ENCODE measurements at regions not wholly inside any gene's neighbourhood (a gene's known extent, or its start where the extent isn't known, plus 50 kb on each side); places are given as distances from the start of the nearest gene placed in this dataset.

- Histone ChIP-seq H3K79me2 (ENCODE audit: insufficient read depth, low read length) (no peaks in the 10 kb centered on the region), H4K20me1 (ENCODE audit: insufficient read depth) (no peaks in the 10 kb centered on the region), H3K9me3 (ENCODE audit: control insufficient read depth in 1 of 2, insufficient read depth in 1 of 2, low read depth in 1 of 2, low read length in 2 of 2) (no peaks in the 10 kb centered on the region), H3K4me2 (ENCODE audit: low read length) (no peak overlapping the region), H3K36me3 (ENCODE audit: control insufficient read depth in 1 of 2, insufficient read depth in 2 of 2, low read length in 2 of 2) (no peaks in the 10 kb centered on the region), H2AFZ (ENCODE audit: low read depth, low read length, poor library complexity, severe bottlenecking) (no peak overlapping the region), H3K27ac (ENCODE audit: low read depth, low read length) (no peak overlapping the region), H3K27me3 (ENCODE audit: insufficient read depth, low read length) (no peaks in the 10 kb centered on the region), H3K4me3 (replicated peaks in 1 of 2; ENCODE audit: low read depth in 1 of 2, low read length in 2 of 2) (no peak overlapping the region), H3K9ac (ENCODE audit: low read length) (no peak overlapping the region), H3K9me2 (ENCODE audit: insufficient read depth) (no peaks in the 10 kb centered on the region), H3K4me1 (ENCODE audit: control insufficient read depth in 1 of 2, insufficient read depth in 2 of 2, low read length in 2 of 2) (no peaks in the 10 kb centered on the region)
- intact Hi-C loops (cut with micrococcal nuclease), result no loop called here
- TF ChIP-seq RAD21 (IDR thresholded peaks at IDR 0.05; ENCODE audit: low read depth), result no peak
- no peak for TF ChIP-seq EZH2 (IDR thresholded peaks at IDR 0.05)
- no peak for TF ChIP-seq REST (IDR thresholded peaks at IDR 0.05; ENCODE audit: low read depth)
- TF ChIP-seq CTCF (IDR thresholded peaks at IDR 0.05 in 2 of 3, conservative IDR thresholded peaks at IDR 0.05 in 1 of 3; ENCODE audit: borderline replicate concordance in 1 of 3, insufficient read depth in 1 of 3, low read depth in 2 of 3, low read length in 2 of 3), result no peak
- no peak for TF ChIP-seq EGR1 (IDR thresholded peaks at IDR 0.05; ENCODE audit: low read depth)
- TF ChIP-seq SRF (IDR thresholded peaks at IDR 0.05; ENCODE audit: low read depth), result no peak
- no peak for TF ChIP-seq POLR2AphosphoS5 (IDR thresholded peaks at IDR 0.05; ENCODE audit: low read depth, low read length)
- TF ChIP-seq CEBPB (IDR thresholded peaks at IDR 0.05; ENCODE audit: low read depth), result no peak
- TF ChIP-seq SIN3A (IDR thresholded peaks at IDR 0.05; ENCODE audit: low read depth), result no peak
- TF ChIP-seq FOSL1 (IDR thresholded peaks at IDR 0.05; ENCODE audit: low read depth), result no peak
- no peak for TF ChIP-seq SP1 (IDR thresholded peaks at IDR 0.05; ENCODE audit: low read depth)
- no peak for TF ChIP-seq YY1 (IDR thresholded peaks at IDR 0.05; ENCODE audit: extremely low read depth, insufficient replicate concordance, low read depth, low read length)
- no peak for TF ChIP-seq JUND (IDR thresholded peaks at IDR 0.05)
- no peak for TF ChIP-seq ATF3 (IDR thresholded peaks at IDR 0.05)
- TF ChIP-seq EZH2phosphoT487 (IDR thresholded peaks at IDR 0.05; ENCODE audit: borderline replicate concordance), result no peak
- TF ChIP-seq TCF7L2 (IDR thresholded peaks at IDR 0.05; ENCODE audit: borderline replicate concordance, extremely low read depth, insufficient read depth, insufficient read length), result no peak
- RAD21 ChIA-PET (ENCODE audit: low non-redundant PET in 1 of 2, low total read pairs in 2 of 2, uncharacterized antibody in 2 of 2, unreplicated experiment in 2 of 2), result no interaction called here
- ATAC-seq, result no peak
- POLR2A ChIA-PET, result interaction anchor here (1.8 kb wide), 1 partner anchor 12 kb away, joined by 3 read pairs; no protein-coding TSS in a partner anchor
- BruUV-seq (replicated peaks), result no TSS peak
- no peak for DNase-seq (ENCODE audit: low read depth, low spot score)
- CTCF ChIA-PET, result interaction anchor here (1.3 to 1.6 kb wide), 2 partner anchors 12 to 16 kb away, joined by 4 read pairs; no protein-coding TSS in a partner anchor
Observed at GRCh38 chr3:159146392-159146791, 344.5 kb downstream of the MFSD1 start.

Data from HCT116 (cell line).